Right hindlimb (tissue), 1 donor: ENCODE measurements at regions not wholly inside any gene's neighbourhood (a gene's known extent, or its start where the extent isn't known, plus 50 kb on each side); places are given as distances from the start of the nearest gene placed in this dataset.

ENCODE experiments used
- DNase-seq: peaks from one replicate; pipeline ENCODE4 v3.0.0-alpha.2; 2018

GRCh38 chr2:42888321-42889245 lies 96.2 kb upstream of the HAAO start:
- no peak for DNase-seq

GRCh38 chr2:42886921-42887320 lies 94.5 kb upstream of the HAAO start:
- no peak for DNase-seq

GRCh38 chr2:42882756-42883155 lies 90.4 kb upstream of the HAAO start:
- no peak for DNase-seq

GRCh38 chr2:42881732-42882131 lies 89.3 kb upstream of the HAAO start:
- DNase-seq: no peak

GRCh38 chr2:42880738-42881690 lies 88.6 kb upstream of the HAAO start:
- no peak for DNase-seq

GRCh38 chr2:42879913-42880737 lies 87.7 kb upstream of the HAAO start:
- DNase-seq: peak; percentile 45

GRCh38 chr2:42879121-42879705 lies 86.8 kb upstream of the HAAO start:
- no peak for DNase-seq

- no peak for DNase-seq
Measured at GRCh38 chr2:42878581-42878980, 86.2 kb upstream of the HAAO start.

GRCh38 chr2:42877936-42878335 lies 85.6 kb upstream of the HAAO start:
- DNase-seq: no peak

- no peak for DNase-seq
Measured at GRCh38 chr2:42877511-42877910, 85.1 kb upstream of the HAAO start.

GRCh38 chr2:42876326-42876751 lies 84.0 kb upstream of the HAAO start:
- DNase-seq: peak; percentile 59

GRCh38 chr2:42875880-42876279 lies 83.5 kb upstream of the HAAO start:
- DNase-seq: no peak

GRCh38 chr2:42874949-42875801 lies 82.8 kb upstream of the HAAO start:
- DNase-seq: peak; percentile 71

- DNase-seq: no peak
Measured at GRCh38 chr2:42872721-42873120, 80.3 kb upstream of the HAAO start.

GRCh38 chr2:42871372-42871771 lies 79.0 kb upstream of the HAAO start:
- no peak for DNase-seq

- no peak for DNase-seq
Measured at GRCh38 chr2:42868874-42869273, 76.5 kb upstream of the HAAO start.

GRCh38 chr2:42868096-42868495 lies 75.7 kb upstream of the HAAO start:
- no peak for DNase-seq

GRCh38 chr2:42867093-42868065 lies 75.0 kb upstream of the HAAO start:
- no peak for DNase-seq

- DNase-seq: no peak
Measured at GRCh38 chr2:42865884-42866881, 73.8 kb upstream of the HAAO start.
